ENCODE measurements at regions not wholly inside any gene's neighbourhood (a gene's known extent, or its start where the extent isn't known, plus 50 kb on each side); places are given as distances from the start of the nearest gene placed in this dataset.
A peak's percentile ranks its signal among the peaks of the same experiment; 100 is the strongest.

DNA sequence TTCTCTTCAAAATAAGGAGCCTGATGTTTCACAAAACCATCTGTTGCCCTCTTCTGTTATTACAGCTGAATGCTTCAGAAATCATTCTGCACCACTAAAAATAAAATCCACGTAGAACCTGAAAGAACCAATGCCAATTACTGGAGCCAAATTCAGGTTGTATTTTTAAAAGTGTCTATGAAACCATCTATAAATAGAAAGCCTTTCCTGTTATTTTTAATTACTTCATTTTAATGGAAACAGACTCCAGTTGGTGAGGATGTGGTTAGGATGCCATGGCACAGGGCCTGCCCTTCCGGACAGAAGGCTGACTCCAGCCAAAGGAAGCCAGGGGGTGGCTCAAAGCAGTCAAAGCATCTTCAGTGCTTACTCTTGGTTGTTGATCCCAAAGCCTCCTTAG, 119.8 kb downstream of the TENT4A start:
- TF ChIP-seq, protein P1, sequence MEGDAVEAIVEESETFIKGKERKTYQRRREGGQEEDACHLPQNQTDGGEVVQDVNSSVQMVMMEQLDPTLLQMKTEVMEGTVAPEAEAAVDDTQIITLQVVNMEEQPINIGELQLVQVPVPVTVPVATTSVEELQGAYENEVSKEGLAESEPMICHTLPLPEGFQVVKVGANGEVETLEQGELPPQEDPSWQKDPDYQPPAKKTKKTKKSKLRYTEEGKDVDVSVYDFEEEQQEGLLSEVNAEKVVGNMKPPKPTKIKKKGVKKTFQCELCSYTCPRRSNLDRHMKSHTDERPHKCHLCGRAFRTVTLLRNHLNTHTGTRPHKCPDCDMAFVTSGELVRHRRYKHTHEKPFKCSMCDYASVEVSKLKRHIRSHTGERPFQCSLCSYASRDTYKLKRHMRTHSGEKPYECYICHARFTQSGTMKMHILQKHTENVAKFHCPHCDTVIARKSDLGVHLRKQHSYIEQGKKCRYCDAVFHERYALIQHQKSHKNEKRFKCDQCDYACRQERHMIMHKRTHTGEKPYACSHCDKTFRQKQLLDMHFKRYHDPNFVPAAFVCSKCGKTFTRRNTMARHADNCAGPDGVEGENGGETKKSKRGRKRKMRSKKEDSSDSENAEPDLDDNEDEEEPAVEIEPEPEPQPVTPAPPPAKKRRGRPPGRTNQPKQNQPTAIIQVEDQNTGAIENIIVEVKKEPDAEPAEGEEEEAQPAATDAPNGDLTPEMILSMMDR (conservative IDR thresholded peaks at IDR 0.05; ENCODE audit: low read depth, low read length), result no peak
- no peak for DNase-seq (ENCODE audit: low read depth)
- H3K4me3 ChIP-seq (ENCODE audit: low read length), result no peak overlapping the region

DNA sequence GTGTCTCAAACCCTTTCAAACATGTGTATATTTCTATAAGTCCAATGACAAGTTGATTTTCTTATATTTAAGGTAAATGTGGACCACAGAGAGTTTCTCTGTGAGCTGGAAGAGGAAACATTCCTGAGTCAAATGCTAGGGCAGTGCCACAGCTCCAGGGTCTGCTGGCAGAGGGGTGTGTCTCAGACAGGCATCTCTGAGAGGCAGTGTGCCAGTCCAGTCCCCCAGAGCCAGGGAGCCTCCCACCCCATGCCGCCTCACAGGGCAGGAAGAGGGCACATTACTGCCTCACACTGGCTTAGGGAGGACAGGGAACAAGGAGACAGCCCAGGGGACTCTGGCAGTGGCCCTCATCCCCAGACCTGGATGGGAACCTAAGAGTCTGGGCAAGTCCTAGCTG, 120.2 kb downstream of the TENT4A start:
- TF ChIP-seq, protein P1 (conservative IDR thresholded peaks at IDR 0.05; ENCODE audit: low read depth, low read length), result no peak
- DNase-seq (ENCODE audit: low read depth), result no peak

DNA sequence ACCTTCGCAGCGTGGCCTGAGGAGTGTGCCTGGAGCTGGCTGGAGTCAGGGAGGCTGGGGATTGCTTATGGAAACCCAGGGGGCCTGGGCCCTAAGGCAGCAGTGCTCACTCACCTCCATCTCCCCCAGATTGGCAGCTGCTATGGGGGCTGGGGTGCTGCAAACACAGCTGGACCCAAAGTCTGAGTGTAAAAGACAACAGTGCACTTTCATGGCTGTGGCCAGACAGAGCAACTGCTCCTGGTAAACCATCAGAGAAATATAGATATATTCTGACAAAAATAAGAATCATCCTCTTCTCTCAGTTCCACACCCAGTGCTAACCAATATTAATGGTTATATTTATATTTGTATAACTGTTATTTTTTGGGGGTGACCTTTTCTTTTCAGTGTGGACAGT, 123.9 kb downstream of the TENT4A start:
- TF ChIP-seq, protein P1 (conservative IDR thresholded peaks at IDR 0.05; ENCODE audit: low read depth, low read length), result no peak
- no peak overlapping the region for H3K4me3 ChIP-seq (ENCODE audit: low read length)
- no peak for DNase-seq (ENCODE audit: low read depth)

More for the DNA sequence above, 120.2 kb downstream of the TENT4A start:
- H3K4me3 ChIP-seq (ENCODE audit: low read length), result no peak overlapping the region

DNA sequence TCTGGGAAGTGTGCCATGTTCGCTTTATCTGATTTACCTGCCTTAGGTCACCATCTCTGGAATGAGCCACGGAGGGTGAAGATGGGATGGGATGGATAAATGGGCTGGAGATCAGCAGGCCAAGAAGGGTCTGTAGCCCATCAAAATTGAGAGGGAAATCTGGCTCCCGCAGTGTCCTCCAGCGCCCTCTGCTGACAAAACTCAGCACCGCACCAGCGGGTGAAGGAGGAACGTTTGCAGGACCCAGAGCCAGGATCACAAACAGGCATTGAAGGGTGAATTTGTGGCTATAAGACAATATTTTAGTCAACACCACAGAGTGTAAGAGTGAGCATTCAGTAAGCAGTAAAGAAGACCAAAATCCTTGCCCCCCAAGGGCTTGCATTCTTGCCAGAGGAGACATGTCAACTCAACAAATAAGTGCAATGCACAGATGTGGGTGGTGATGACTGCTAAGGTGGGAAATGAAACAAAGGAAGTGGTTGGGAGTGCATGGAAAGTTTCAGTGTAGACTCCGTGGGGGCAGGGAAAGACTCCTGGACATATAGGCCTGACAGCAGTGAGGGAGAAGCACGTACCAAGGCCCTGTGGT, 124.4 kb downstream of the TENT4A start:
- TF ChIP-seq, protein P1 (conservative IDR thresholded peaks at IDR 0.05; ENCODE audit: low read depth, low read length), result peak; percentile 41
- DNase-seq (ENCODE audit: low read depth), result no peak
- H3K4me3 ChIP-seq (ENCODE audit: low read length), result no peak overlapping the region

DNA sequence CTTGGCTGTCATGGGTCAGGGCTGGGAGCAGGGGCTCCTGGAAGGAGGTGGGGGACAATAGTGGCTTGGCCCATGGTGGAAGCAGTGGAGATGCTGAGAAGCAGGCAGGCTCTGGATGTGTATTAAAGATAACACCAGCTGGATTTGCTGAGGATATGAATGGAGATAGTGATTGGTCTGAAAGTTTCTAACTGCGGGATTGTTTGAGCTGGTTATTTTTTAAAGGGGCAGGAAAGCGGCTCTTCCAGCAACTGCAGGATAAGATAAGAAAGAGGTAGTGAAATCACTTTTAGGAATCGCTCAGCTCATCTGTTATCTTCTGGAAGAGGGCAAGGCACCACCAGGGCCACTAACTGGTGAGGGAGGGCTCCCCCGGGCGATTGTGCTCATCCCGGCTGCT, 125.5 kb downstream of the TENT4A start:
- no peak overlapping the region for H3K4me3 ChIP-seq (ENCODE audit: low read length)
- no peak for DNase-seq (ENCODE audit: low read depth)
- TF ChIP-seq, protein P1 (conservative IDR thresholded peaks at IDR 0.05; ENCODE audit: low read depth, low read length), result no peak

DNA sequence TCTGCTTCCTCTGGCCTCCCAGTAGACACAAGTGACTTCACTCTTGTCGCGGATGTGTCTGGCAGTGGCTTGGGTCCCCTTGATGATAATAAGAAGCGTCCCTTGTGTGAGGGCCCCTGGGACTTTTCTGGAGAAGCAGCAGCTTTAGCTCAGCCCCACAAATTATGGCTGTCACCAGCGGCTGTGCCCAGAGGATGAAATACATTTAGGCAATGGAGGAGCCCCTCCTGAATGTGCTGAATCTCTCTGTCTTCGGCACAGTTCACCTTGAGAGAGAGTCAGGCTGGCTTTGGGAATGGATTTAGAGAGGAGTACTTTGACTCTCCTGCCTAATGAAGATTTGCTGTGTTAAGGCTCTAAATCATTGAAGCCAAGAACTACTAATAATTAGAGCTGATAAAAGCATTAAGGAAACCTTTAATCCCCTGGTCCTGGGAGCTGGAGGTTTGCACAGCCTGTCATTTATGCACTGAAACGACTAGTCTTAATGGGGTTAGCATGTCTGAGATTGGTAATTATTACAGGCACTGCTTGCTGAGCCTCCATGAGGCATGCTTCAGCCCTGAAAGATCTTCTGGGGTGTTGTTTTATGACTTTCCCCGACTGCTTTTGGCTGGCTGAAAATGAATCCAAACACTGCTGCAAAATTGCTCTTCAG, 127.0 kb downstream of the TENT4A start:
- TF ChIP-seq, protein P1 (conservative IDR thresholded peaks at IDR 0.05; ENCODE audit: low read depth, low read length), result no peak
- no peak for DNase-seq (ENCODE audit: low read depth)
- H3K4me3 ChIP-seq (ENCODE audit: low read length), result no peak overlapping the region

DNA sequence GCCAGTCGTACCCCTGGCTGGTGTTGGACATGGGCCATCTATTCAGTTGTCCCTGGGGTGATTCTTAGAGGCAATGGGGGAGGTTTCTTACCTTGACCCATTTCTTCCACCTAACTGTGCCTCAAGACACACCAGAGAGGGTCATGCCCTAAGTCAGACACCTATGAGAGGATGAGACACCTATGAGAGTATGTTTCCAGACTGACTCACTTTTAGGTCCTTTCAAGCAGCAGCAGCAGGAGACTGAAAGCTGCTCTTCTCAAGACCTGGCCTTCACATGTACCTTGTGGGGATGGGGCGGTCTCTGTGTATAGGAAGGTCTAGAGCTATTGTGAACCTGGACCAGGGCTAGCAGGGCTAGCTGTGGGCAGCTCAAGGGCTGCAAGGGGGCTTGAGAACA, 130.1 kb downstream of the TENT4A start:
- TF ChIP-seq, protein P1 (conservative IDR thresholded peaks at IDR 0.05; ENCODE audit: low read depth, low read length), result no peak
- DNase-seq (ENCODE audit: low read depth), result no peak
- H3K4me3 ChIP-seq (ENCODE audit: low read length), result no peak overlapping the region
